ENCODE measurements at regions not wholly inside any gene's neighbourhood (a gene's known extent, or its start where the extent isn't known, plus 50 kb on each side); places are given as distances from the start of the nearest gene placed in this dataset.

- no peaks in the 10 kb centered on the region for H3K4me1 ChIP-seq (ENCODE audit: control insufficient read depth, insufficient read depth, low read length)
- H3K27ac ChIP-seq (ENCODE audit: low read length): no peak overlapping the region
- no peaks in the 10 kb centered on the region for H3K9me3 ChIP-seq (ENCODE audit: control insufficient read depth, insufficient read depth, low read depth, low read length)
- CTCF ChIA-PET: no interaction called here
- ATAC-seq (no peak), DNase-seq (ENCODE audit: low read depth, low spot score) (no peak)
- POLR2A ChIA-PET: no interaction called here
- intact Hi-C loops (cut with micrococcal nuclease; ENCODE audit: unreplicated experiment) (no loop called here), in situ Hi-C loops (cut with HindIII; ENCODE audit: low pct_unique_long_range_greater_than_20kb, low sequenced_read_pairs) (no loop called here)
- peaks cover 7% of the 10 kb centered on the region for H3K27me3 ChIP-seq (ENCODE audit: control insufficient read depth, insufficient read depth, low read length)
- no peaks in the 10 kb centered on the region for H3K36me3 ChIP-seq (ENCODE audit: control insufficient read depth, insufficient read depth, low read length)
- TF ChIP-seq, protein P1, sequence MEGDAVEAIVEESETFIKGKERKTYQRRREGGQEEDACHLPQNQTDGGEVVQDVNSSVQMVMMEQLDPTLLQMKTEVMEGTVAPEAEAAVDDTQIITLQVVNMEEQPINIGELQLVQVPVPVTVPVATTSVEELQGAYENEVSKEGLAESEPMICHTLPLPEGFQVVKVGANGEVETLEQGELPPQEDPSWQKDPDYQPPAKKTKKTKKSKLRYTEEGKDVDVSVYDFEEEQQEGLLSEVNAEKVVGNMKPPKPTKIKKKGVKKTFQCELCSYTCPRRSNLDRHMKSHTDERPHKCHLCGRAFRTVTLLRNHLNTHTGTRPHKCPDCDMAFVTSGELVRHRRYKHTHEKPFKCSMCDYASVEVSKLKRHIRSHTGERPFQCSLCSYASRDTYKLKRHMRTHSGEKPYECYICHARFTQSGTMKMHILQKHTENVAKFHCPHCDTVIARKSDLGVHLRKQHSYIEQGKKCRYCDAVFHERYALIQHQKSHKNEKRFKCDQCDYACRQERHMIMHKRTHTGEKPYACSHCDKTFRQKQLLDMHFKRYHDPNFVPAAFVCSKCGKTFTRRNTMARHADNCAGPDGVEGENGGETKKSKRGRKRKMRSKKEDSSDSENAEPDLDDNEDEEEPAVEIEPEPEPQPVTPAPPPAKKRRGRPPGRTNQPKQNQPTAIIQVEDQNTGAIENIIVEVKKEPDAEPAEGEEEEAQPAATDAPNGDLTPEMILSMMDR (IDR thresholded peaks at IDR 0.05): no peak
- TF ChIP-seq TCF7L2 (IDR thresholded peaks at IDR 0.05; ENCODE audit: low read depth, low read length) (no peak), POLR2AphosphoS5 (IDR thresholded peaks at IDR 0.05; ENCODE audit: low read depth, low read length) (no peak), SIN3A (IDR thresholded peaks at IDR 0.05; ENCODE audit: borderline replicate concordance, insufficient read depth, low read depth, low read length) (no peak)
- TF ChIP-seq, protein P2, sequence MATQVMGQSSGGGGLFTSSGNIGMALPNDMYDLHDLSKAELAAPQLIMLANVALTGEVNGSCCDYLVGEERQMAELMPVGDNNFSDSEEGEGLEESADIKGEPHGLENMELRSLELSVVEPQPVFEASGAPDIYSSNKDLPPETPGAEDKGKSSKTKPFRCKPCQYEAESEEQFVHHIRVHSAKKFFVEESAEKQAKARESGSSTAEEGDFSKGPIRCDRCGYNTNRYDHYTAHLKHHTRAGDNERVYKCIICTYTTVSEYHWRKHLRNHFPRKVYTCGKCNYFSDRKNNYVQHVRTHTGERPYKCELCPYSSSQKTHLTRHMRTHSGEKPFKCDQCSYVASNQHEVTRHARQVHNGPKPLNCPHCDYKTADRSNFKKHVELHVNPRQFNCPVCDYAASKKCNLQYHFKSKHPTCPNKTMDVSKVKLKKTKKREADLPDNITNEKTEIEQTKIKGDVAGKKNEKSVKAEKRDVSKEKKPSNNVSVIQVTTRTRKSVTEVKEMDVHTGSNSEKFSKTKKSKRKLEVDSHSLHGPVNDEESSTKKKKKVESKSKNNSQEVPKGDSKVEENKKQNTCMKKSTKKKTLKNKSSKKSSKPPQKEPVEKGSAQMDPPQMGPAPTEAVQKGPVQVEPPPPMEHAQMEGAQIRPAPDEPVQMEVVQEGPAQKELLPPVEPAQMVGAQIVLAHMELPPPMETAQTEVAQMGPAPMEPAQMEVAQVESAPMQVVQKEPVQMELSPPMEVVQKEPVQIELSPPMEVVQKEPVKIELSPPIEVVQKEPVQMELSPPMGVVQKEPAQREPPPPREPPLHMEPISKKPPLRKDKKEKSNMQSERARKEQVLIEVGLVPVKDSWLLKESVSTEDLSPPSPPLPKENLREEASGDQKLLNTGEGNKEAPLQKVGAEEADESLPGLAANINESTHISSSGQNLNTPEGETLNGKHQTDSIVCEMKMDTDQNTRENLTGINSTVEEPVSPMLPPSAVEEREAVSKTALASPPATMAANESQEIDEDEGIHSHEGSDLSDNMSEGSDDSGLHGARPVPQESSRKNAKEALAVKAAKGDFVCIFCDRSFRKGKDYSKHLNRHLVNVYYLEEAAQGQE (IDR thresholded peaks at IDR 0.05; ENCODE audit: insufficient read depth in 1 of 2, low read depth in 2 of 2, low read length in 1 of 2): no peak
- H3K4me3 ChIP-seq (ENCODE audit: low read depth in 2 of 2, low read length in 2 of 2): no peak overlapping the region
- no TSS peak for BruUV-seq (replicated peaks)
Measured at GRCh38 chr20:40821429-40821828, 132.4 kb upstream of the MAFB start.

DNA sequence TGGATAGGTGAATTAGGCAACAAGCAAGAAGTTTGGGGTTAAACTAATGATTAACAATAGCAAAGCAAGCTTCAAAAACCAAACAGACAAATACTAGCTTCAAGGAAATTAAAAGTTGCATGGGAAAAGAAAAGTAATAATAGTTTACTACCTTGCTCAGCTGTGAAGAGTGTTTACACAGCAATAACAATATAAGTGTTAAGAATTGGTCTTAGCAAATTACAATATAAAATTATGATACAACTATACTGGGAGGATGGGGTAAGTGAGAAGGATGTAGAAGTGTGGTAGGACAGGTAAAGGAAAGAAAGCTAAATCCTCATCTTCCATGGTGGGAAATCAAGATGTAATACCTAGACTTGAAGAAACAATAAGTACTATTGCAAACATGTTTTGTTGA, 137.7 kb upstream of the MAFB start:
- Histone ChIP-seq H3K27ac (ENCODE audit: low read length) (no peak overlapping the region), H3K36me3 (ENCODE audit: control insufficient read depth, insufficient read depth, low read length) (no peaks in the 10 kb centered on the region), H3K27me3 (ENCODE audit: control insufficient read depth, insufficient read depth, low read length) (peaks cover 6% of the 10 kb centered on the region), H3K4me1 (ENCODE audit: control insufficient read depth, insufficient read depth, low read length) (no peaks in the 10 kb centered on the region), H3K9me3 (ENCODE audit: control insufficient read depth, insufficient read depth, low read depth, low read length) (no peaks in the 10 kb centered on the region), H3K4me3 (ENCODE audit: low read depth in 2 of 2, low read length in 2 of 2) (no peak overlapping the region)
- ChIA-PET CTCF (interaction anchor here (0.6 kb wide), 1 partner anchor 30 kb away, joined by 12 read pairs; no protein-coding TSS in a partner anchor), POLR2A (no interaction called here)
- DNase-seq (ENCODE audit: low read depth, low spot score) (no peak), ATAC-seq (no peak)
- BruUV-seq (replicated peaks): no TSS peak
- intact Hi-C loops (cut with micrococcal nuclease; ENCODE audit: unreplicated experiment): loop anchor here (5.0 kb wide), 1 partner anchor 51 kb away; no protein-coding TSS in a partner anchor
- TF ChIP-seq TCF7L2 (IDR thresholded peaks at IDR 0.05; ENCODE audit: low read depth, low read length) (no peak), POLR2AphosphoS5 (IDR thresholded peaks at IDR 0.05; ENCODE audit: low read depth, low read length) (no peak), SIN3A (IDR thresholded peaks at IDR 0.05; ENCODE audit: borderline replicate concordance, insufficient read depth, low read depth, low read length) (no peak)
- TF ChIP-seq, protein P1 (IDR thresholded peaks at IDR 0.05): no peak
- TF ChIP-seq, protein P2 (IDR thresholded peaks at IDR 0.05; ENCODE audit: insufficient read depth in 1 of 2, low read depth in 2 of 2, low read length in 1 of 2): no peak
- in situ Hi-C loops (cut with HindIII; ENCODE audit: low pct_unique_long_range_greater_than_20kb, low sequenced_read_pairs): no loop called here

All from Panc1 (cell line).